IMR-90 (cell line): ENCODE measurements at regions not wholly inside any gene's neighbourhood (a gene's known extent, or its start where the extent isn't known, plus 50 kb on each side); places are given as distances from the start of the nearest gene placed in this dataset.

ENCODE experiments used
- BHLHE40 ChIP-seq: fragments of 150-350 bp; IDR thresholded peaks from 2 replicates; pipeline ENCODE4 v1.6.1; 2016; ENCODE audit warnings: mild to moderate bottlenecking, low read depth, low read length
- CEBPB ChIP-seq: IDR thresholded peaks from 2 replicates; pipeline ENCODE4 v1.6.1; 2012; ENCODE audit warnings: low read depth, low read length, improper control_type of control experiment
- CHD1 ChIP-seq: IDR thresholded peaks from 2 replicates; pipeline ENCODE4 v1.6.1; 2012; ENCODE audit warnings: low read depth, low read length, improper control_type of control experiment
- CTCF ChIP-seq: conservative IDR thresholded peaks from 2 replicates; pipeline ENCODE4 v1.5.1; 2012; ENCODE audit warnings: mild to moderate bottlenecking, low read depth, low read length, improper control_type of control experiment
- FOS ChIP-seq: fragments of 150-350 bp; IDR thresholded peaks from 2 replicates; pipeline ENCODE4 v1.6.1; 2016; ENCODE audit warnings: low read depth, low read length
- MAFK ChIP-seq: IDR thresholded peaks from 2 replicates; pipeline ENCODE4 v1.6.1; 2012; ENCODE audit warnings: low read depth, low read length, improper control_type of control experiment
- MAZ ChIP-seq: IDR thresholded peaks from 2 replicates; pipeline ENCODE4 v1.6.1; 2012; ENCODE audit warnings: low read depth, mild to moderate bottlenecking, low read length, improper control_type of control experiment, moderate library complexity, borderline replicate concordance
- MXI1 ChIP-seq: IDR thresholded peaks from 2 replicates; pipeline ENCODE4 v1.6.1; 2012; ENCODE audit warnings: low read depth, mild to moderate bottlenecking, low read length, moderate library complexity, borderline replicate concordance
- NFE2L2 ChIP-seq: fragments of 150-350 bp; IDR thresholded peaks from 2 replicates; pipeline ENCODE4 v1.6.1; 2016; ENCODE audit warnings: low read depth, mild to moderate bottlenecking, low read length
- POLR2A ChIP-seq: IDR thresholded peaks from 2 replicates; pipeline ENCODE4 v1.6.1; 2012; ENCODE audit warnings: mild to moderate bottlenecking, low read depth, low read length
- RCOR1 ChIP-seq: IDR thresholded peaks from 2 replicates; pipeline ENCODE4 v1.6.1; 2012; ENCODE audit warnings: mild to moderate bottlenecking, low read length, improper control_type of control experiment; ENCODE audit not compliant: insufficient replicate concordance
- RFX5 ChIP-seq: IDR thresholded peaks from 2 replicates; pipeline ENCODE4 v1.8.0; 2012; ENCODE audit warnings: low read depth, mild to moderate bottlenecking, low read length, moderate library complexity
- SMC3 ChIP-seq: fragments of 150-350 bp; IDR thresholded peaks from 2 replicates; pipeline ENCODE4 v1.6.1; 2016; ENCODE audit warnings: low read depth, mild to moderate bottlenecking, antibody characterized with exemption, low read length, moderate library complexity
- USF2 ChIP-seq: fragments of 150-350 bp; IDR thresholded peaks from 2 replicates; pipeline ENCODE4 v1.6.1; 2017; ENCODE audit warnings: mild to moderate bottlenecking, antibody characterized with exemption, low read length, low read depth

- TF ChIP-seq SMC3 (no peak), CTCF (no peak), USF2 (no peak), POLR2A (no peak), CEBPB (no peak), RCOR1 (no peak), FOS (no peak), MAFK (no peak), BHLHE40 (no peak), RFX5 (no peak), MAZ (no peak), CHD1 (no peak), NFE2L2 (no peak), MXI1 (no peak)
Measured at GRCh38 chr6:12356983-12357972, 67.1 kb downstream of the EDN1 start.
